ENCODE measurements at regions not wholly inside any gene's neighbourhood (a gene's known extent, or its start where the extent isn't known, plus 50 kb on each side); places are given as distances from the start of the nearest gene placed in this dataset.
"Not testable (repeated sequence)": the region's sequence is repeated elsewhere in the genome, so short reads cannot be mapped to it uniquely, and the experiment has no call there.

GRCh38 chr10:121267236-121268003 is 330.8 kb downstream of the FGFR2 start:
- no peak overlapping the region for H3K4me3 ChIP-seq (ENCODE audit: low read depth in 1 of 2, low read length in 2 of 2)
- H3K27ac ChIP-seq (ENCODE audit: low read depth in 2 of 2, low read length in 1 of 2): no peak overlapping the region
- no peaks in the 10 kb centered on the region for H3K27me3 ChIP-seq (ENCODE audit: control insufficient read depth in 1 of 2, insufficient read depth in 2 of 2, low read length in 2 of 2)
- H3K9me3 ChIP-seq (ENCODE audit: control insufficient read depth in 2 of 2, insufficient read depth in 1 of 2, low read depth in 1 of 2, low read length in 1 of 2): no peaks in the 10 kb centered on the region
- H3K4me1 ChIP-seq (ENCODE audit: control insufficient read depth in 2 of 2, insufficient read depth in 2 of 2, low read length in 1 of 2): no peaks in the 10 kb centered on the region
- WGBS, 2 donors: 92 to 94% methylated on average over 11 of the region's 11 CpGs
- no peaks in the 10 kb centered on the region for H3K36me3 ChIP-seq (ENCODE audit: control insufficient read depth in 2 of 2, insufficient read depth in 2 of 2, low read length in 1 of 2)

DNA sequence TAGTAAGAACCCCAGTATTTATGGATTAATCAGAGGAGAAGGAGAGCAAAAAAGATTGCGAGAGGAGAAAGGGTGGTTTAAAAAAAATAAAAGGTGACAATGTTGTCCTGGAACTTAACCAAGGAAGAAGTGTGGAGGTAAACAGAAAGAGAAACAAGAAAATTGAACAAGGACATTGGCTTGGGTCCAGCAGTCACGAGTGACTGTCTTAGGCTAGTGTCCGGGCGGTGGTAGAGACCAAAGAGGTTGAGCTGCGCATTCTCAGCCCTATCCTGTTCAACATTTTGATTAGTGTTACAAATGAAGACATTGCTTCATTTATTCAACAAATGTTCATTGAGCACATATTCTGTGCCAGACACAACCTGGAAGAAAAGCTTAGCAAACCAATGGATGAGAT is 329.9 kb downstream of the FGFR2 start:
- Histone ChIP-seq H3K4me3 (ENCODE audit: low read depth in 1 of 2, low read length in 2 of 2) (no peak overlapping the region), H3K9me3 (ENCODE audit: control insufficient read depth in 2 of 2, insufficient read depth in 1 of 2, low read depth in 1 of 2, low read length in 1 of 2) (no peaks in the 10 kb centered on the region), H3K27me3 (ENCODE audit: control insufficient read depth in 1 of 2, insufficient read depth in 2 of 2, low read length in 2 of 2) (no peaks in the 10 kb centered on the region), H3K36me3 (ENCODE audit: control insufficient read depth in 2 of 2, insufficient read depth in 2 of 2, low read length in 1 of 2) (no peaks in the 10 kb centered on the region), H3K27ac (ENCODE audit: low read depth in 2 of 2, low read length in 1 of 2) (no peak overlapping the region), H3K4me1 (ENCODE audit: control insufficient read depth in 2 of 2, insufficient read depth in 2 of 2, low read length in 1 of 2) (no peaks in the 10 kb centered on the region)
- WGBS, 2 donors: 80 to 81% methylated on average over 5 of the region's 5 CpGs

- Histone ChIP-seq H3K27ac (ENCODE audit: low read depth in 2 of 2, low read length in 1 of 2) (no peak overlapping the region), H3K9me3 (ENCODE audit: control insufficient read depth in 2 of 2, insufficient read depth in 1 of 2, low read depth in 1 of 2, low read length in 1 of 2) (no peaks in the 10 kb centered on the region), H3K36me3 (ENCODE audit: control insufficient read depth in 2 of 2, insufficient read depth in 2 of 2, low read length in 1 of 2) (no peaks in the 10 kb centered on the region), H3K4me3 (ENCODE audit: low read depth in 1 of 2, low read length in 2 of 2) (no peak overlapping the region), H3K4me1 (ENCODE audit: control insufficient read depth in 2 of 2, insufficient read depth in 2 of 2, low read length in 1 of 2) (no peaks in the 10 kb centered on the region), H3K27me3 (ENCODE audit: control insufficient read depth in 1 of 2, insufficient read depth in 2 of 2, low read length in 2 of 2) (no peaks in the 10 kb centered on the region)
- WGBS, 2 donors: 85% methylated on average over 4 of the region's 4 CpGs
Measured at GRCh38 chr10:121268863-121269432, 329.3 kb downstream of the FGFR2 start.

DNA sequence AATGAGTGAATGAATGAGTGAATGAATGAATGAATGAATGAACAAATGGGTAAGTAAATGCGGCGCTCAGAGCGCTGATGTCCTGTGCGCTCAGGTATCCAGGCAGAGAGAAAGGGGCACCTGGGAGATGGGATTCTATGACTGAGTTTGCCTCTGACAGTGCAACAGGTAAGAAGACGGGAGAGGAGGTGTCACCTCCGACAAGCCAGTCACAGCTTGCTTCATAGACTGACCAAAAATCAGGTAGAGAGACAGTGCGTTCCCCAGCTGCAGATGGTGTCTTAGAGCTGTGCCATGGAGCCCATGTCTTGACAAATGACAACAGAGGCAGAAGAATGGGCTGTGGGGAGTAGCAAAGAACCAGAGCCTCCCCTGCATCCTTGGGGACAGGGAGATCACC is 327.3 kb downstream of the FGFR2 start:
- 89 to 95% methylated on average over 7 of the region's 7 CpGs for WGBS, 2 donors
- Histone ChIP-seq H3K4me1 (ENCODE audit: control insufficient read depth in 2 of 2, insufficient read depth in 2 of 2, low read length in 1 of 2) (no peaks in the 10 kb centered on the region), H3K36me3 (ENCODE audit: control insufficient read depth in 2 of 2, insufficient read depth in 2 of 2, low read length in 1 of 2) (no peaks in the 10 kb centered on the region), H3K27me3 (ENCODE audit: control insufficient read depth in 1 of 2, insufficient read depth in 2 of 2, low read length in 2 of 2) (no peaks in the 10 kb centered on the region), H3K27ac (ENCODE audit: low read depth in 2 of 2, low read length in 1 of 2) (no peak overlapping the region), H3K9me3 (ENCODE audit: control insufficient read depth in 2 of 2, insufficient read depth in 1 of 2, low read depth in 1 of 2, low read length in 1 of 2) (no peaks in the 10 kb centered on the region), H3K4me3 (ENCODE audit: low read depth in 1 of 2, low read length in 2 of 2) (no peak overlapping the region)

GRCh38 chr10:121276046-121276445 is 322.2 kb downstream of the FGFR2 start:
- Histone ChIP-seq H3K36me3 (ENCODE audit: control insufficient read depth in 2 of 2, insufficient read depth in 2 of 2, low read length in 1 of 2) (no peaks in the 10 kb centered on the region), H3K4me3 (ENCODE audit: low read depth in 1 of 2, low read length in 2 of 2) (no peak overlapping the region), H3K9me3 (ENCODE audit: control insufficient read depth in 2 of 2, insufficient read depth in 1 of 2, low read depth in 1 of 2, low read length in 1 of 2) (no peaks in the 10 kb centered on the region), H3K4me1 (ENCODE audit: control insufficient read depth in 2 of 2, insufficient read depth in 2 of 2, low read length in 1 of 2) (peaks cover 0 to 2% of the 10 kb centered on the region in 2 donors), H3K27me3 (ENCODE audit: control insufficient read depth in 1 of 2, insufficient read depth in 2 of 2, low read length in 2 of 2) (no peaks in the 10 kb centered on the region), H3K27ac (ENCODE audit: low read depth in 2 of 2, low read length in 1 of 2) (no peak overlapping the region)
- 90 to 94% methylated on average over 7 of the region's 7 CpGs for WGBS, 2 donors

DNA sequence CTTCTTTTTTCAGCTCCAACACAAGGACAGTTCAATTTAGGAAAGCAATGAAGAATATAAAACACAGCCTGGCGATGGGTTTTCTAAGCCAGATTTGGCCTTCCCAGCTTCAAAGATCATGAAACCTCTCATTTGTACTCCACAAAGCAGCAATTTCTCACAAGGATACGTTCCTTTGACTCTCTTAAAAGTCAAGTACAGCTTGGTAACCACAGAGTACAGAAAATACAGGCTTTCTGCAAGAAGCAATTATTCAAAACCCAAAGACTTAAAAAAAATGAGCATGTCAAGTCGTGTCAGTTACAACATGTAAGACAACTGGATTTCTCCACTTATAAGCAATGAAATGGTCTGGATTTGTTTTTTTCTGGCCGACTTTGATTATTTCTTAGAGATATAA is 321.4 kb downstream of the FGFR2 start:
- no peaks in the 10 kb centered on the region for H3K27me3 ChIP-seq (ENCODE audit: control insufficient read depth in 1 of 2, insufficient read depth in 2 of 2, low read length in 2 of 2)
- WGBS, 2 donors: 55 to 66% methylated on average over 4 of the region's 4 CpGs

DNA sequence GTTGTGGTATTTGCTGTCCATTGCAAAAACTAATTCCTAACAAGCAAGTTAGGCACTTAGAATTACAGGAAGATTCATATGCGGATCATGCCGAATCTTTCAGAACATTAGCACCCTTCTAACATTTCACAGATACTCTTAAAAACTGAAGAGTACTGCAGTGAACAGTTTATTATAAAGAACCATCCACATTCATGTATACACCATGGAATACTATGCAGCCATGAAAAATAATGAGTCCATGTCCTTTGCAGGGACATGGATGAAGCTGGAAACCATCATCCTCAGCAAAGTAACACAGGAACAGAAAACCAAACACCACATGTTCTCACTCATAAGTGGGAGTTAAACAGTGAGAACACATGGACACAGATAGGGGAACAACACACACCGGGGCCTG is 319.9 kb downstream of the FGFR2 start:
- H3K27ac ChIP-seq (ENCODE audit: low read depth in 2 of 2, low read length in 1 of 2); H3K9me3 ChIP-seq (ENCODE audit: control insufficient read depth in 2 of 2, insufficient read depth in 1 of 2, low read depth in 1 of 2, low read length in 1 of 2); H3K4me3 ChIP-seq (ENCODE audit: low read depth in 1 of 2, low read length in 2 of 2); H3K4me1 ChIP-seq (ENCODE audit: control insufficient read depth in 2 of 2, insufficient read depth in 2 of 2, low read length in 1 of 2); H3K27me3 ChIP-seq (ENCODE audit: control insufficient read depth in 1 of 2, insufficient read depth in 2 of 2, low read length in 2 of 2); H3K36me3 ChIP-seq (ENCODE audit: control insufficient read depth in 2 of 2, insufficient read depth in 2 of 2, low read length in 1 of 2): not testable (repeated sequence)
- WGBS, 2 donors: 94 to 97% methylated on average over 3 of the region's 3 CpGs

More for the DNA sequence above, 321.4 kb downstream of the FGFR2 start:
- Histone ChIP-seq H3K9me3 (ENCODE audit: control insufficient read depth in 2 of 2, insufficient read depth in 1 of 2, low read depth in 1 of 2, low read length in 1 of 2) (no peaks in the 10 kb centered on the region), H3K4me3 (ENCODE audit: low read depth in 1 of 2, low read length in 2 of 2) (no peak overlapping the region), H3K27ac (ENCODE audit: low read depth in 2 of 2, low read length in 1 of 2) (no peak overlapping the region), H3K4me1 (ENCODE audit: control insufficient read depth in 2 of 2, insufficient read depth in 2 of 2, low read length in 1 of 2) (peaks cover 0 to 2% of the 10 kb centered on the region in 2 donors), H3K36me3 (ENCODE audit: control insufficient read depth in 2 of 2, insufficient read depth in 2 of 2, low read length in 1 of 2) (no peaks in the 10 kb centered on the region)

- H3K27ac ChIP-seq (ENCODE audit: low read depth in 2 of 2, low read length in 1 of 2): no peak overlapping the region
- H3K4me3 ChIP-seq (ENCODE audit: low read depth in 1 of 2, low read length in 2 of 2): no peak overlapping the region
- H3K9me3 ChIP-seq (ENCODE audit: control insufficient read depth in 2 of 2, insufficient read depth in 1 of 2, low read depth in 1 of 2, low read length in 1 of 2): no peaks in the 10 kb centered on the region
- H3K4me1 ChIP-seq (ENCODE audit: control insufficient read depth in 2 of 2, insufficient read depth in 2 of 2, low read length in 1 of 2): no peaks in the 10 kb centered on the region
- 77 to 79% methylated on average over 2 of the region's 2 CpGs for WGBS, 2 donors
- H3K27me3 ChIP-seq (ENCODE audit: control insufficient read depth in 1 of 2, insufficient read depth in 2 of 2, low read length in 2 of 2): no peaks in the 10 kb centered on the region
- H3K36me3 ChIP-seq (ENCODE audit: control insufficient read depth in 2 of 2, insufficient read depth in 2 of 2, low read length in 1 of 2): no peaks in the 10 kb centered on the region
Measured at GRCh38 chr10:121281576-121281975, 316.7 kb downstream of the FGFR2 start.

GRCh38 chr10:121282264-121282663 is 316.0 kb downstream of the FGFR2 start:
- no peak overlapping the region for H3K4me3 ChIP-seq (ENCODE audit: low read depth in 1 of 2, low read length in 2 of 2)
- H3K9me3 ChIP-seq (ENCODE audit: control insufficient read depth in 2 of 2, insufficient read depth in 1 of 2, low read depth in 1 of 2, low read length in 1 of 2): no peaks in the 10 kb centered on the region
- H3K4me1 ChIP-seq (ENCODE audit: control insufficient read depth in 2 of 2, insufficient read depth in 2 of 2, low read length in 1 of 2): no peaks in the 10 kb centered on the region
- no peaks in the 10 kb centered on the region for H3K36me3 ChIP-seq (ENCODE audit: control insufficient read depth in 2 of 2, insufficient read depth in 2 of 2, low read length in 1 of 2)
- H3K27me3 ChIP-seq (ENCODE audit: control insufficient read depth in 1 of 2, insufficient read depth in 2 of 2, low read length in 2 of 2): no peaks in the 10 kb centered on the region
- H3K27ac ChIP-seq (ENCODE audit: low read depth in 2 of 2, low read length in 1 of 2): no peak overlapping the region
- WGBS, 2 donors: 95 to 97% methylated on average over 3 of the region's 3 CpGs

Measured in esophagus (tissue), 2 donors.